Astrocyte (in vitro differentiated cells and primary cell): ENCODE measurements at regions not wholly inside any gene's neighbourhood (a gene's known extent, or its start where the extent isn't known, plus 50 kb on each side); places are given as distances from the start of the nearest gene placed in this dataset.

ENCODE experiments used
- EZH2 ChIP-seq: IDR thresholded peaks from 2 replicates; pipeline ENCODE4 v1.6.1; 2012; ENCODE audit warnings: mild to moderate bottlenecking, low read length, inconsistent platforms; ENCODE audit not compliant: insufficient read depth
- TF ChIP-seq, protein P1 (sequence below): IDR thresholded peaks from 2 replicates; pipeline ENCODE4 v1.5.1; 2011; ENCODE audit warnings: low read depth, mild to moderate bottlenecking, inconsistent platforms, low read length, moderate library complexity; ENCODE audit not compliant: insufficient read depth

DNA sequence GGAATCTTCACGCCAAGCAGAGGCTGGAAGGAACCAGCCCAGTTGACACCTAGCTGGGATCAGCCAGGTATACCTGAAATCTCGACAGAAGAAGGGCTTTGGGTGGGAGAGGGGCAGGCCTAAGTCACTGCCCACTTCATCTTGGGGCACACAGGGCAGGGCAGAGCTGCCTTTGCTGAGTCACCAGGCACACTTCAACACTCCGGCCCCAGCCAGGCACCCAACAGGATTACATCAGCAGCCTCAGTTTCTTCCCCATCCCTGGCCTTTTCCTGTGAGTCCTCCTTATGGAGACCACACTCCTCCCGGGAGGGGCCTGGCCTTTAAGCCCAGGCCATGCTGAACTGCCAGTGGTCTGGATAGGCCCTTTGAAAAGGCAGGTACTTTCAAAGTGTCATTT, 201.7 kb upstream of the HS6ST1 start:
- TF ChIP-seq, protein P1, sequence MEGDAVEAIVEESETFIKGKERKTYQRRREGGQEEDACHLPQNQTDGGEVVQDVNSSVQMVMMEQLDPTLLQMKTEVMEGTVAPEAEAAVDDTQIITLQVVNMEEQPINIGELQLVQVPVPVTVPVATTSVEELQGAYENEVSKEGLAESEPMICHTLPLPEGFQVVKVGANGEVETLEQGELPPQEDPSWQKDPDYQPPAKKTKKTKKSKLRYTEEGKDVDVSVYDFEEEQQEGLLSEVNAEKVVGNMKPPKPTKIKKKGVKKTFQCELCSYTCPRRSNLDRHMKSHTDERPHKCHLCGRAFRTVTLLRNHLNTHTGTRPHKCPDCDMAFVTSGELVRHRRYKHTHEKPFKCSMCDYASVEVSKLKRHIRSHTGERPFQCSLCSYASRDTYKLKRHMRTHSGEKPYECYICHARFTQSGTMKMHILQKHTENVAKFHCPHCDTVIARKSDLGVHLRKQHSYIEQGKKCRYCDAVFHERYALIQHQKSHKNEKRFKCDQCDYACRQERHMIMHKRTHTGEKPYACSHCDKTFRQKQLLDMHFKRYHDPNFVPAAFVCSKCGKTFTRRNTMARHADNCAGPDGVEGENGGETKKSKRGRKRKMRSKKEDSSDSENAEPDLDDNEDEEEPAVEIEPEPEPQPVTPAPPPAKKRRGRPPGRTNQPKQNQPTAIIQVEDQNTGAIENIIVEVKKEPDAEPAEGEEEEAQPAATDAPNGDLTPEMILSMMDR: no peak
- TF ChIP-seq EZH2: no peak
